GM12878 (cell line): ENCODE measurements at regions not wholly inside any gene's neighbourhood (a gene's known extent, or its start where the extent isn't known, plus 50 kb on each side); places are given as distances from the start of the nearest gene placed in this dataset.

Experiments
- ATAC-seq: fragments of 200-7000 bp; cut with Tn5 transposase; 3 replicates; pipeline ENCODE4 v1.9.1; 2020; ENCODE audit warnings: mild to moderate bottlenecking, moderate library complexity
- BruUV-seq: library from RNA; stranded (reverse); fragments of 400-500 nt; replicated peaks from 2 replicates; lab custom pipeline; 2021; lab: Mats Ljungman, UMichigan
- CTCF ChIA-PET: fragments of 300-600 bp; sonication (Branson Sonifier 250); formaldehyde crosslinking; extraction: SDS; loops from one replicate; lab custom pipeline; 2021; ENCODE audit warnings: inconsistent platforms; lab: Yijun Ruan, JAX
- POLR2A ChIA-PET: fragments of 350-600 bp; formaldehyde crosslinking; extraction: SDS; loops from one replicate; lab custom pipeline; 2021; ENCODE audit warnings: inconsistent platforms; lab: Charles Lee
- RAD21 ChIA-PET: fragments of 300-600 bp; sonication (Branson Sonifier 250); formaldehyde crosslinking; loops from one replicate; lab custom pipeline; 2023; ENCODE audit warnings: antibody characterized with exemption; ENCODE audit not compliant: unreplicated experiment; lab: Charles Lee
- SMC1A ChIA-PET: fragments of 300-600 bp; sonication (Branson Sonifier 250); formaldehyde crosslinking; loops from one replicate; lab custom pipeline; 2023; ENCODE audit not compliant: unreplicated experiment, uncharacterized antibody; lab: Charles Lee
- DNase-seq: peaks from one replicate; pipeline ENCODE4 v3.0.0-alpha.2; 2011; ENCODE audit warnings: low read depth, low spot score
- FAIRE-seq: peaks from 3 replicates; lab custom pipeline; 2011; peaks lifted over from hg19 to GRCh38; lab: Jason Lieb, UNC
- H2AFZ ChIP-seq: 2 replicates; pipeline ENCODE4 v1.6.0; 2011; ENCODE audit warnings: low read depth, low read length, control low read depth; ENCODE audit not compliant: control insufficient read depth
- H3K27ac ChIP-seq: 2 replicates; pipeline ENCODE4 v1.5.1; 2011; ENCODE audit warnings: control low read depth; ENCODE audit not compliant: control insufficient read depth, insufficient read depth
- H3K27me3 ChIP-seq, 2 experiments: replicated peaks in 1 of 2; 2 replicates each; pipeline versions ENCODE4 v1.6.0 to v1.6.1; 2011; ENCODE audit warnings: low read length in 1 of 2; ENCODE audit not compliant: control insufficient read depth in 2 of 2, insufficient read depth in 2 of 2
- H3K36me3 ChIP-seq, 2 experiments: 2 replicates each; pipeline ENCODE4 v1.5.1; 2011; ENCODE audit warnings: low read length in 1 of 2; ENCODE audit not compliant: control insufficient read depth in 2 of 2, insufficient read depth in 2 of 2
- H3K4me1 ChIP-seq: 2 replicates; pipeline ENCODE4 v1.6.1; 2011; ENCODE audit warnings: mild to moderate bottlenecking, low read length, moderate library complexity, mixed read lengths; ENCODE audit not compliant: control insufficient read depth, insufficient read depth
- H3K4me2 ChIP-seq: 2 replicates; pipeline ENCODE4 v1.6.0; 2011; ENCODE audit warnings: control low read depth; ENCODE audit not compliant: control insufficient read depth, insufficient read depth
- H3K4me3 ChIP-seq: fragments of 200-600 bp; sonication (generic); 2 replicates; pipeline ENCODE4 v1.5.1; 2016
- H3K79me2 ChIP-seq: 2 replicates; pipeline ENCODE4 v1.6.0; 2011; ENCODE audit warnings: low read length; ENCODE audit not compliant: control insufficient read depth, insufficient read depth
- H3K9ac ChIP-seq: 2 replicates; pipeline ENCODE4 v1.8.0; 2011; ENCODE audit warnings: low read length, control low read depth, mixed read lengths; ENCODE audit not compliant: control insufficient read depth, insufficient read depth
- H3K9me3 ChIP-seq: replicated peaks from 3 replicates; pipeline ENCODE4 v1.5.1; 2011; ENCODE audit warnings: mild to moderate bottlenecking, low read length; ENCODE audit not compliant: control insufficient read depth, insufficient read depth
- H4K20me1 ChIP-seq: 2 replicates; pipeline ENCODE4 v1.6.0; 2011; ENCODE audit not compliant: control insufficient read depth, insufficient read depth
- BCL11A ChIP-seq: IDR thresholded peaks from 2 replicates; pipeline ENCODE4 v1.6.1; 2011; ENCODE audit warnings: low read depth, low read length
- EP300 ChIP-seq, 2 experiments: fragments of 150-350 bp in 1 of 2; IDR thresholded peaks; 2 replicates each; pipeline ENCODE4 v1.6.1; 2011 to 2012; ENCODE audit warnings: low read depth in 2 of 2, low read length in 2 of 2, borderline replicate concordance in 1 of 2, improper control_type of control experiment in 1 of 2, inconsistent platforms in 1 of 2; ENCODE audit not compliant: control insufficient read depth in 1 of 2
- MEF2B ChIP-seq: fragments of 450-650 bp; IDR thresholded peaks from 2 replicates; pipeline ENCODE4 v1.6.1; 2018; ENCODE audit warnings: mild to moderate bottlenecking, moderate library complexity; ENCODE audit not compliant: partially characterized antibody, poor library complexity, severe bottlenecking
- NFYA ChIP-seq: IDR thresholded peaks from 2 replicates; pipeline ENCODE4 v1.6.1; 2011; ENCODE audit warnings: low read depth, mild to moderate bottlenecking, low read length, improper control_type of control experiment, borderline replicate concordance
- PAX5 ChIP-seq: IDR thresholded peaks from 2 replicates; pipeline ENCODE4 v1.6.1; 2011; ENCODE audit warnings: low read depth, low read length, borderline replicate concordance
- YY1 ChIP-seq: IDR thresholded peaks from 2 replicates; pipeline ENCODE4 v1.6.1; 2011; ENCODE audit warnings: low read depth, mild to moderate bottlenecking, low read length
- WGBS: methylation state at CpG from one replicate; pipeline ENCODE4 v1.1.6; 2016; ENCODE audit warnings: low lambda C conversion rate; ENCODE audit not compliant: insufficient replicate concordance, insufficient coverage; ENCODE audit errors: missing lambda C conversion rate; 5-methylcytosine and 5-hydroxymethylcytosine counted together
- in situ Hi-C: fragments of 300-500 bp; cut with MboI; formaldehyde crosslinking; loops from 9 replicates; pipeline ENCODE4 v1.14.3; 2018; ENCODE audit warnings: mixed read lengths
- intact Hi-C: fragments of 100-400 bp; cut with micrococcal nuclease; formaldehyde crosslinking; loops from one replicate; pipeline ENCODE4 v1.14.2; 2022; ENCODE audit not compliant: unreplicated experiment
- TF ChIP-seq, protein P1 (sequence below): fragments of 450-650 bp; IDR thresholded peaks from 2 replicates; pipeline ENCODE4 v1.6.1; 2017; ENCODE audit warnings: borderline replicate concordance
- TF ChIP-seq, protein P2 (sequence below): fragments of 450-650 bp; IDR thresholded peaks from 2 replicates; pipeline ENCODE4 v1.6.1; 2017; ENCODE audit warnings: low read depth, mild to moderate bottlenecking, moderate library complexity

DNA sequence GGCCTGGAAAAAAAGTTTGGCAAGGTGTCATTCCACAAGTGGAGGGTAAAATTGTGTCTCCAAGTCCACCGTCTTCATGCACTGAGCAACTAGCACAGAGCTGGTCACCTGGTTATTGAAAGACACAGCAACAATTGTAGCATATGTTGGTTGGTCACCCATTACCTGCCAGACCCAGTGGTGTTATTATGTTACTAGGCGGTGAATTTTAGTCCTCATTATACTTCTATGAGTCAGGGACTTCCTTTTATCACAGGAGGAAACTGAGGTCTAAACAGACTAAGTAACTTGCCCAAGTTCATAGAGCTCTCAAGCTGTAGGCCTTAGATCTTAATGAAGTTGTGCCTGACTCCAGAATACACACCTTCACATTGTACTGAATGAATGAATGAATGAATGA, 94.9 kb upstream of the VANGL1 start:
- DNase-seq (no peak), ATAC-seq (no peak), FAIRE-seq (no peak)
- Histone ChIP-seq H4K20me1 (no peaks in the 10 kb centered on the region), H3K4me3 (no peak overlapping the region), H3K9ac (no peak overlapping the region), H3K79me2 (no peaks in the 10 kb centered on the region), H2AFZ (no peak overlapping the region), H3K27ac (no peak overlapping the region), H3K27me3 (peaks cover 0 to 5% of the 10 kb centered on the region in 2 experiments; a peak in 2 of 4 replicates), H3K4me1 (no peaks in the 10 kb centered on the region), H3K4me2 (no peak overlapping the region), H3K36me3 (no peaks in the 10 kb centered on the region), H3K9me3 (no peaks in the 10 kb centered on the region)
- TF ChIP-seq MEF2B (no peak), EP300 (IDR thresholded peaks at IDR 0.05; ENCODE audit: borderline replicate concordance in 1 of 2, control insufficient read depth in 1 of 2, low read depth in 2 of 2, low read length in 2 of 2) (no peak), YY1 (no peak), PAX5 (no peak), NFYA (no peak), BCL11A (no peak)
- TF ChIP-seq, protein P1, sequence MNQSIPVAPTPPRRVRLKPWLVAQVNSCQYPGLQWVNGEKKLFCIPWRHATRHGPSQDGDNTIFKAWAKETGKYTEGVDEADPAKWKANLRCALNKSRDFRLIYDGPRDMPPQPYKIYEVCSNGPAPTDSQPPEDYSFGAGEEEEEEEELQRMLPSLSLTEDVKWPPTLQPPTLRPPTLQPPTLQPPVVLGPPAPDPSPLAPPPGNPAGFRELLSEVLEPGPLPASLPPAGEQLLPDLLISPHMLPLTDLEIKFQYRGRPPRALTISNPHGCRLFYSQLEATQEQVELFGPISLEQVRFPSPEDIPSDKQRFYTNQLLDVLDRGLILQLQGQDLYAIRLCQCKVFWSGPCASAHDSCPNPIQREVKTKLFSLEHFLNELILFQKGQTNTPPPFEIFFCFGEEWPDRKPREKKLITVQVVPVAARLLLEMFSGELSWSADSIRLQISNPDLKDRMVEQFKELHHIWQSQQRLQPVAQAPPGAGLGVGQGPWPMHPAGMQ, result no peak
- TF ChIP-seq, protein P2, sequence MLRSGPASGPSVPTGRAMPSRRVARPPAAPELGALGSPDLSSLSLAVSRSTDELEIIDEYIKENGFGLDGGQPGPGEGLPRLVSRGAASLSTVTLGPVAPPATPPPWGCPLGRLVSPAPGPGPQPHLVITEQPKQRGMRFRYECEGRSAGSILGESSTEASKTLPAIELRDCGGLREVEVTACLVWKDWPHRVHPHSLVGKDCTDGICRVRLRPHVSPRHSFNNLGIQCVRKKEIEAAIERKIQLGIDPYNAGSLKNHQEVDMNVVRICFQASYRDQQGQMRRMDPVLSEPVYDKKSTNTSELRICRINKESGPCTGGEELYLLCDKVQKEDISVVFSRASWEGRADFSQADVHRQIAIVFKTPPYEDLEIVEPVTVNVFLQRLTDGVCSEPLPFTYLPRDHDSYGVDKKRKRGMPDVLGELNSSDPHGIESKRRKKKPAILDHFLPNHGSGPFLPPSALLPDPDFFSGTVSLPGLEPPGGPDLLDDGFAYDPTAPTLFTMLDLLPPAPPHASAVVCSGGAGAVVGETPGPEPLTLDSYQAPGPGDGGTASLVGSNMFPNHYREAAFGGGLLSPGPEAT, result no peak
- 48% methylated on average over 2 of the region's 2 CpGs for WGBS
- BruUV-seq, result no TSS peak
- intact Hi-C loops (loop anchor here (2.0 kb wide), 1 partner anchor 50 kb away; no protein-coding TSS in a partner anchor), in situ Hi-C loops (no loop called here)
- ChIA-PET POLR2A (no interaction called here), CTCF (interaction anchor here (1.1 kb wide), 1 partner anchor 48 kb away, joined by 5 read pairs; no protein-coding TSS in a partner anchor), RAD21 (no interaction called here), SMC1A (no interaction called here)
